HG02938 (cell line): ENCODE measurements at regions not wholly inside any gene's neighbourhood (a gene's known extent, or its start where the extent isn't known, plus 50 kb on each side); places are given as distances from the start of the nearest gene placed in this dataset.

ENCODE experiments used
- ATAC-seq: cut with Tn5 transposase; IDR thresholded peaks from one replicate; pipeline ENCODE4 v1.9.1; 2021; ENCODE audit warnings: mild to moderate bottlenecking, moderate library complexity; ENCODE audit not compliant: unreplicated experiment

GRCh38 chr22:48147404-48147803, 1385.0 kb downstream of the TBC1D22A start:
- no peak for ATAC-seq

DNA sequence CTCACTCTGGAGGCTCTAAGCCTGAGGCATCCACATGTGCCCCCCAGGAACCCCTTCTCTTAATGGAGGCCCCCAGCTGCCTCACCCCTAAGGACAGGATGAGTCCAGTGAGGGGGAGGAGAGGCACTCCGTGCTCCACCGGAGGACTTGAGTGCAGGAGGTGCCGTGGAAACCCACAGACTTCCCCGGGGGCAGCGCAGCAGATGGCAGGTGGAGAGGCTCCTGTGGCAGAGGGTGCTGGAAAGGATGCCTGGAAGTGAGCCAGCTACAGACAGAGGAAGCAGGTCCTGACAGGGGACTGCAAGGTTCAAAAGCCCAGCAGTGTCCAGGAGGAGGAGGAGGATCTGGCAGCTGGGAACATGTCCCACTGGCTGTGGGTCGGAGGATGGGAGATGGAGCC, 1384.0 kb downstream of the TBC1D22A start:
- no peak for ATAC-seq

DNA sequence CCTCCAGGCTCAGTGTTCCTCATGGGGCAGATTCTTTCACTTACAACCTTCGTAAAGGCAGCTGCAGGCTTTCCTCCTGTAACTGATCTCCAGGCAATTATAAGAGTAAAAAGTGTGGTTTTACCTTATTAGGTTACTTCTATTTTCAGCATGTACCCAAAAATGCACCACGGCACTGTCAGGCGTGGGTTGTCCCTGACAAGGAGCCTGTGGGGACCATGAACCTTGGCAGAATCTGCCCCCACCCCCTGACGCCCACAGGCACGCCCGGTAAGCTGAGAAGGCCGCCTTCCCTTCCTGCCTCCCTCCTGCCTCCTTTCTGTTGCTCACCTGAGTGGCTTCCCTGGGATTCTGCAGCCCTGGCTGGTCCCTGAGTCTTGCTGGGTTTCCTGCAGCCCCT, 1383.3 kb downstream of the TBC1D22A start:
- ATAC-seq: no peak

DNA sequence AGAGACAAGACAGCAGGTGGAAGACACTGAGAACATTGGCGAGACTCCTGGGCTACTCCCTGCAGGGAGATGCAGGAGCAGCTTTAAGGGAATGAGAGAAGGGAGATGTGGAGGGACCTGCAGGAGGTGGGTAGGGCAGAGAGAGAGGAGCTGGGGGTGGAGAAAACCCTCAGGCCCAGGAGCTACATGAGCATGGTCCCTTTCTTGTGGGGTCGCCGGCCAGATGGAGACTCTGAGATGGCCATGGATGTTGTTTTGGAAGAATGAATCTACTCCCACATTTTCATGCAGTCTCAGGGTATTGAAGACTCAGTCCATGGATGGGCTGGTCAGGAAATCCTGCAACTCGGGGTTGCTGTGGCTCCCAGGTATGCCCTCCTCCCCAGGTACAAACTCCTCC, 1381.9 kb downstream of the TBC1D22A start:
- ATAC-seq: no peak

GRCh38 chr22:48143856-48144255, 1381.4 kb downstream of the TBC1D22A start:
- no peak for ATAC-seq

GRCh38 chr22:48142388-48142787, 1379.9 kb downstream of the TBC1D22A start:
- no peak for ATAC-seq

DNA sequence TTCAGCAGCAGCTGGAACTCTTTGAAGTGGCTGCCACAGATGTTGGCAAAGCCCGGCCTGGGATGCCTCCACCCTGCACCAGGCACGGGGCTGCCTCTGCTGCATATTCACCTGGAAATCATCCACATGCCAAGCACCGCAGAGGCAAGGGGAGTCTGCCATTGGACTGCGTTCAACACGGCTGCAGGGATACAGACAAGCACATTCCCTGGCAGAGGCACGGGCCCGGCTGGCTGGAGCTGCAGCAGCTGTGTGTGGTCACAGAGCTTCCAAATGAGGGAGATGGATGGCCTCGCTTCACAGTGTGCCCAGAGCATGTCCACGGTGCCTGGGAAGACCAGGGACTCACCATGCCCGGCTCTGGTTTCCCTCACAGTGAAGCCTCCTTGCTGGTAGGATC, 1378.9 kb downstream of the TBC1D22A start:
- ATAC-seq: no peak

DNA sequence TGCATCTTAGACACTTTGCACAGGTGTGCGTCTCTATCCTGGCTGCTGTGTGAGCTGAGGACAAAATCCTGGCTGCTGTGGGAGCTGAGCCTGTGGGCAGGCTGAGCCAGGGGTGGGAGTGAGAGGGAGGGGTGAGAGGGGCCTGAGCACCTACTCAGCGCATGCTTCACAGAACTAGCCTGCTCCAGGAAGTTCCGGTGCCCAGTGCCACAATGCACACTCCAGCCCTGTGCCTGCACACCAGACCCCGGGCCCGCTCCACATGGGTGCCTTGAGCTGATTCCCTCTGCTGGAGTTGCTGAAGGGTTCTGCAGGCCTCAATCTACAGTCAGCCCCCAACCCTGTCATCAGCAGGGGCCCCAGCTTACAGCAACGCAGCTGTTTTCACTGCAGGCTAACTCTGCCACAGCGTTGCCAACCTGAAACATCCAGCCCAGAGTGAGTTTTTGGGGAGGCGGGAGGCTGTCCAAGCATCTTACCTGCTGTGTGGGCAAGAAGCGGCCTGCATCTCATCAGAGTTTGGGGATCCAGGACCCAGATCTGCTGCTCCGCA, 1377.9 kb downstream of the TBC1D22A start:
- no peak for ATAC-seq

- ATAC-seq: no peak
Observed at GRCh38 chr22:48139776-48140175, 1377.3 kb downstream of the TBC1D22A start.

- no peak for ATAC-seq
Observed at GRCh38 chr22:48138855-48139254, 1376.4 kb downstream of the TBC1D22A start.

- ATAC-seq: no peak
Observed at GRCh38 chr22:48138427-48138826, 1376.0 kb downstream of the TBC1D22A start.

DNA sequence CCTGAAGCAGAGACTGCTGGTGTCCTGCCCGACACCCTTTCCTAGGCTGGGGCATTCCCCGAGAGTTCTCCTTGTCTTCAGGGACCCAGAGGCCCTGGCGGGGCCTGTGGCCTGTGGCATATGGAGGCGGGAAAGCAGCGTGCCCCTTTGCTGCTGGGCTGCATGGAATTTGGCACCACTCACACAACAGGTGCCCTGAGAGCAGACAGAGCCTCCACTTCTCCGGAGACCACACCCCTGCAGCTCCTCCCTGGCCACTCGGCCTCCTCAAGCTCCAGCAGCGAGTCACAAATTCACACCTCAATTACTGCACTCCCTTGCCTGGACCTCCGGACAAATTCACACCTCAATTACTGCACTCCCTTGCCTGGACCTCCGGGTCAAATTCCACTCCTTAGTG, 1375.2 kb downstream of the TBC1D22A start:
- ATAC-seq: no peak

GRCh38 chr22:48135592-48135991, 1373.1 kb downstream of the TBC1D22A start:
- ATAC-seq: no peak

GRCh38 chr22:48125416-48125815, 1363.0 kb downstream of the TBC1D22A start:
- ATAC-seq: no peak

DNA sequence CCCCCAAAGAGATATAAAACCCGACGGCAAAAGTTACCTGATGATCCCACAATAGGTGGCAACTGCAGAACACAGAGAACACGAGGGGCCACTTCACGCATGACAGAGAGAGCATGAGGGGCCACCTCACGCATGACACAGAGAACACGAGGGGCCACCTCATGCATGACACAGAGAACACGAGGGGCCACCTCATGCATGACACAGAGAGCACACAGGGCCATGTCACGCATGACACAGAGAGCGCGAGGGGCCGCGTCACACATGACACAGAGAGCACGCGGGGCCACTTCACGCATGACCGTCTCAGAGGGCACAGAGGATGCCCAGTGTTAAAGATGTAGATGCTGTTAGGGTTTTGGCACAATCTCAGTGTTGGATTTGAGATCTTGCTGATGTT, 1359.5 kb downstream of the TBC1D22A start:
- no peak for ATAC-seq

DNA sequence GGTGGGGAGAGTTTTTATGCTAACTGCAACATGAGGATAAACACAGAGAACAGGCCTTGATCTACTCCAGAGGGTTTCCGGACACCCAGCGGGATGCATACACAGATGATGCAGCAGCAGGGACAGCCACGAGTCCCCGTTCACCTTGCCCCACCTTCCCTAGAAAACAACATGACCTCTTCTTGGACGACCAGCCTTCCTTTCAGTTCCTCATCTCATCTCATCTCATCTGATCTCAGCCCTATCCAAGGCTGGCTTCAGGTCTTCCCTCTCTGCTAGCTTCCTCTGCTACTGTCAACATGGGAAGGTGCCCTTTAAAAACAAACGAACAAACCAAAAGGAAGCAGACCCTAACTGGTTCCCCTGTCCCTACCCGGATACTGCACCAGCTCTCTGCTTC, 1356.2 kb downstream of the TBC1D22A start:
- no peak for ATAC-seq

GRCh38 chr22:48116871-48117270, 1354.4 kb downstream of the TBC1D22A start:
- no peak for ATAC-seq

DNA sequence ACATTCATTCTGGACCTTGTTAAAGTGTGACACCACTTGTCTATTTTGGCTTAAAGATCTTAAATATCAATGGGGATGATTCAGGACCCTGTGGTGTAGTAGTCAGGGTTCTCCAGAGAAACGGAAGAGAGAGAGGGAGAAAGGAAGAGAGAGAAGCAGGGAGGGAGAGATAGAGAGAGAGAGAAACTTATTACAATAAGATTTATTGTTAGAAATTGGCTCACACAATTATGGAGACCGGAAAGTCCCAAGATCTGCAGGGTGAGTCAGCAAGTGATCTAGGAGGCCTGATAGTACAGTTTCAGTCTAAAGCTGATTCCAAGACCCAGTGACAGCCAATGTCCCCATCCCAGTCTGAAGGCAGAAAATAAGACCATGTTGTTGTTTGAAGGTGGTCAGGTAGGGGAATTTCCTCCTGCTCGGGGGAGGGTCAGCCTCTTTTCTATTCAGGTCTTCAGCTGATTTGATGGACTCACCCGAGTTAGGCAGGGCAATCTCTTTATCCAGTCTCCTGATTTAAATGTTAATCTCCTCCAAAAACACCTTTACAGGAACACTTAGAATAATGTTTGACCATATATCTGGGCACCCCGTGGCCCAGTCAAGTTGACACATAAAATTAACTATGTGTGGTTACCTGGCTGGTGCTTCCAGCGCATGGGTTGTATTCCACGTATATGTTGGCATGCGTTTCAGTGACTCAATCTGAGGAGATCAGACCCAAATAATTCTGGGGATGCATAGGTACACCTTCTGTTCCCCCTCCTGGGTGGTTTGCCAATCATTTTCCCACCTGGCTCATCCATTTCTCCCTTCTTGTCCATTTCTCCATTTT, 1350.5 kb downstream of the TBC1D22A start:
- no peak for ATAC-seq

- ATAC-seq: no peak
Observed at GRCh38 chr22:48106715-48107259, 1344.3 kb downstream of the TBC1D22A start.

DNA sequence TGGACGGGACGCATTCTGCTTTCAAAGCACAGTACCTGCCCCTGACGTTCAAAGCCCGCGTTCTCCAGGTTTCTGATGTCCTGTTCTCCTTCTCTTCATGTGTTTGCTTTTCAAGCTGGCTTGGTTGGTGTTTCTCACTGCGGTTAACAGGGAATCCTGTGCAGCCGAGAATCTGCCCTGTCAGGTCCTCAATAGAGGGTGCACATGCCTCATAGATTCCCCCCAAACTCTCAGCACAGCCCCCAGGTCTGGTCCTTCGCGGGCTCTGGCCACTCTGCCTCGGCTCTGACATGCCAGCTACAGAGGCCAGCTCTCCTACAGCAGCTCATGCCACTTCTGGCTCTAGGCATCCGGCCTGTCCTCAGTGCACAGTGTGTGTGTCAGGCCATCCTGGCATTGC, 1343.8 kb downstream of the TBC1D22A start:
- ATAC-seq: no peak

DNA sequence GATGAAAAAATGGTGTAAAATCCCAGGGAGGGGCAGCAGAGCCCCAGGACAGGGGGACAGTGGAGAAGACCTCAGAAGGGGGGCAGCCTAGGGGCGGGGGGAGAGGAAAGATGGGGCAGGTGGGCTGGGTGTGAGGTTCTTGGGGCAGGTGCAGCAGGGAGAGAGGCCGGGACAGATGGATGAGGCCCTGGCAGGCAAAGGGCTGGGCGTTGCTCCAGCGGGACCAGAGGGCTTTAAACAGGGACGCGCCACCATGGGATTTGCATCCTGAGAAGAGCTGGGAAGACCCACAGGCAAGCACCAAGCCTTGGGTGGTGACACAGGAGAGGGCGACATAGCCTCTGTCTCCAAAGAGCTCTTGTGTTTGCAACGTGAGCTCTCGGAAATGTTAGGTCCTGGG, 1342.8 kb downstream of the TBC1D22A start:
- ATAC-seq: no peak

- no peak for ATAC-seq
Observed at GRCh38 chr22:48104766-48105165, 1342.3 kb downstream of the TBC1D22A start.
